ENCODE measurements at regions not wholly inside any gene's neighbourhood (a gene's known extent, or its start where the extent isn't known, plus 50 kb on each side); places are given as distances from the start of the nearest gene placed in this dataset.
"Not testable (repeated sequence)": the region's sequence is repeated elsewhere in the genome, so short reads cannot be mapped to it uniquely, and the experiment has no call there.

- DNase-seq, result no peak
These were observed 98.0 kb upstream of the VLDLR start for GRCh38 chr9:2523591-2523990.

- no peak for DNase-seq
These were observed 97.0 kb upstream of the VLDLR start for GRCh38 chr9:2524601-2525000.

- DNase-seq, result no peak
These were observed 96.4 kb upstream of the VLDLR start for GRCh38 chr9:2525147-2525546.

- no peak for DNase-seq
These were observed 95.3 kb upstream of the VLDLR start for GRCh38 chr9:2526071-2526828.

- DNase-seq, result no peak
These were observed 90.1 kb upstream of the VLDLR start for GRCh38 chr9:2531481-2531880.

- no peak for DNase-seq
These were observed 85.1 kb upstream of the VLDLR start for GRCh38 chr9:2536511-2536910.

- no peak for DNase-seq
These were observed 75.6 kb upstream of the VLDLR start for GRCh38 chr9:2545881-2546490.

GRCh38 chr9:2555899-2556600 is 65.5 kb upstream of the VLDLR start:
- not testable (repeated sequence) for DNase-seq

- DNase-seq, result no peak
These were observed 63.9 kb upstream of the VLDLR start for GRCh38 chr9:2557693-2558092.

- peak; percentile 89 for DNase-seq
These were observed 62.1 kb upstream of the VLDLR start for GRCh38 chr9:2559192-2560152.

- DNase-seq, result no peak
These were observed 61.4 kb upstream of the VLDLR start for GRCh38 chr9:2560180-2560579.

GRCh38 chr9:2565676-2566340 is 55.8 kb upstream of the VLDLR start:
- no peak for DNase-seq

GRCh38 chr9:2567922-2568321 is 53.7 kb upstream of the VLDLR start:
- peak; percentile 18 for DNase-seq

- DNase-seq, result no peak
These were observed 52.9 kb upstream of the VLDLR start for GRCh38 chr9:2568689-2569088.

- DNase-seq, result peak; percentile 55
These were observed 50.7 kb upstream of the VLDLR start for GRCh38 chr9:2570615-2571479.

Measured in HCEC 1CT (cell line).